HPDE6-E6E7 (cell line): ENCODE measurements at regions not wholly inside any gene's neighbourhood (a gene's known extent, or its start where the extent isn't known, plus 50 kb on each side); places are given as distances from the start of the nearest gene placed in this dataset.
A peak's percentile ranks its signal among the peaks of the same experiment; 100 is the strongest.

Experiments used
- DNase-seq: peaks from one replicate; pipeline ENCODE4 v3.0.0; 2011; ENCODE audit warnings: missing footprints; ENCODE audit errors: extremely low spot score

DNA sequence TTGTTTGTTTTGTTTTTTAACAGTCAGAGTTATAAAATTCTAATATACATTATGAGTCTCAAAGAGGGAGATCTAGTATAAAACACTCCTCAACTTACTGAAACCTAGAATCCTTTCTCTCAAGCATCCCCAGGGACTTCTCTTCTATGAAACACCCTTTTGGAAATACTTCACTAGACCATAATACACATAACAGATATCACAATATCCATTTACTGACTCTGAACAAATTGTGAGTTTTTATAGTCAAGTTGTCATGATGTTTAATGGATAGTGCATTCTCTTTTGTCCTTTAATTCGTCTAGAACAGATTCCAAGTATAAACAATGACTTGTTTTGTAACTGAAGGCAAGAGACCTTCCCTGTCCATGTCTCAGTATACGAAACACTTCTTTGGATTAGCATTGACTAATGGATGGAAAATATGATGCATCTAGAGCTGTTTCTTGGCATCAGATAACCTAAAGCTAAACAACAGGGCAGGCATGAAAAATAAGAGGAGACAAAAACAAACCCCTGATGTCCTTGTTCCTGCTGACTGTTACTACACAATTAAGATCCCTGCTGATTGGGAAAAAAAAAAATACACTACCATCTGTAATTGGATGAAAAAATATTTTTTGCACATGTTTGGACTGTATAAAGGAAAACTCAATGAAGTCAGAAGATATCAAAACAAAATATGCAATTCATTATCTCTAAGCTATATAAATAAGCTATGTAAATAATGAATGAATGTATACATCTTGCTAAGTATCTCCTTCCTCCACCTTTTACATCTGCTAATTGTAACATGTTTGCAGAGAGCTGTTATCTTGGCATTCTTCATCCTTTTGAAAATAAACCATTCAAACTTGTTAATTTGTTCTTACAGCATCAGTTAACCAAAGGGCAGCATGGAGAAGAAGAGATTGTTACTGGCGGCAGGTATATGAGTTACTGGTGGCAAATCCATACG, 214.2 kb downstream of the LACC1 start:
- DNase-seq, result no peak

DNA sequence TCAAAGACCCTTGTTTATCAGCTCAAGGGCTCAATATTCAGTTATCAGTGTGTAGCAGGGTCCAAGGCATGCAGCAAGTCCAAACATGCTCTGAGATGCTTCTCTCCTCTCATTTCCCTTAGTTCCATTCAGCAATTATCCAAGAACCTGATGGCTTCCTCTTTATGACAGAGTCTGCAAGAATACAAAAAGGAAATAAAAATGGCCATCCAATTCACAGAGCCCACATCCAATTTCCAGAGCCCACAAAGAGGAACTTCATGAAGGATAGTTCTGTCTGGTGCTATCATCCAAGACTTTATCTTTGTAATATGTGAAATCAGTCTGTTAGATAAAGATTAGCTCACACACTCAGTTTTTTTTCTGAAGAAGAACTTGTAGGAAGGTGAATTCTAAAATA, 217.2 kb downstream of the LACC1 start:
- DNase-seq, result no peak

DNA sequence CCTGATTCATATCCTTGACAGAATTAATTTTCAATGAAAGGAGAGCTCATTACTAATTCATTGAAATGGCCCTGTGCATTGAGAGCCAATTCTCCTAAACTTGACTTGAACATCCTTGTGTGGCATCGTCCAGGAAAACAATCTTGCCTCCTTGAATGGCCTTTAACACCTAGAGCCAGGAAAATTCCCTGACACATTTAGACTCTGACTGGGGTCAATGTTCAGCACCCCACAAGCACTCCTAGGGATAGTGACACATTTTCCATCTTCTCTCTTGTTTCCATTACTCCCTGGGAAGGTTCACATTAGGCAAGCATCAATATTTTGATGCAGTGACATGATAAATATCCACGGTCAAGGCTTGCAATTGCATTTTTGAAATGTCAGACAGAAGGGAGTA, 218.9 kb downstream of the LACC1 start:
- no peak for DNase-seq

DNA sequence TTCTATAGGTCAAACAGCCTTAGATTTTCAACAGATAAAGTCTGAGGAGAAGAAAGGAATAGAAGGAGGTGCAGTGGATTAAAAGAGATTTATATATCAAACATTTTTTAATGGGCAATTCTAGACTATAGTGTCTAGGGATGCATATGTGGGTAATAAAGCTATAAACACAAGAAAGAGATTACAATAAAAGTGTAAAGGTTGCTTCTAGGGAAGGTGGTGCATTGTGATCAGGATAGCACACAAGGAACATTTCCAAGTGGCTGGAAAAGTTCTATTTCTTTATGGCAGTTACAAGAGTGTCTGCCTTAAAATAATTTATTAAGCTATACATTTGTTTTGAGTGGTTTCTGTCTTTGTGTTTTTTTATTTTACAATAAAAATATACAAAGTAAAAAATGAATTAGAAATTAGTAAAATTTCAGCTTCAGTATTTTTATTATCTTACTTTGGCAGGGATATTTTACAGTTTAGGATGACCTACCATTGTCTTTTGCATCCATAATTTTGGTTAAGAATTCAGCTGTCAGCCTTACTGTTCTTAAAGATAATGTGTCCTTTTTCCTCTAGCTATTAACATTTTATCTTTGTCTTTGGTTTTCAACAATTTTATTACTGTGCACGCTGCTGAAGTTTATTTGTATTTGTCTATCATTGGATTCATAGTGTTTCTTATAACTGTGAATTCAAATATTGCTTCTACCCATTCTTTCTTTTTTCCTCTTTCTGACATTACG, 221.8 kb downstream of the LACC1 start:
- no peak for DNase-seq

DNA sequence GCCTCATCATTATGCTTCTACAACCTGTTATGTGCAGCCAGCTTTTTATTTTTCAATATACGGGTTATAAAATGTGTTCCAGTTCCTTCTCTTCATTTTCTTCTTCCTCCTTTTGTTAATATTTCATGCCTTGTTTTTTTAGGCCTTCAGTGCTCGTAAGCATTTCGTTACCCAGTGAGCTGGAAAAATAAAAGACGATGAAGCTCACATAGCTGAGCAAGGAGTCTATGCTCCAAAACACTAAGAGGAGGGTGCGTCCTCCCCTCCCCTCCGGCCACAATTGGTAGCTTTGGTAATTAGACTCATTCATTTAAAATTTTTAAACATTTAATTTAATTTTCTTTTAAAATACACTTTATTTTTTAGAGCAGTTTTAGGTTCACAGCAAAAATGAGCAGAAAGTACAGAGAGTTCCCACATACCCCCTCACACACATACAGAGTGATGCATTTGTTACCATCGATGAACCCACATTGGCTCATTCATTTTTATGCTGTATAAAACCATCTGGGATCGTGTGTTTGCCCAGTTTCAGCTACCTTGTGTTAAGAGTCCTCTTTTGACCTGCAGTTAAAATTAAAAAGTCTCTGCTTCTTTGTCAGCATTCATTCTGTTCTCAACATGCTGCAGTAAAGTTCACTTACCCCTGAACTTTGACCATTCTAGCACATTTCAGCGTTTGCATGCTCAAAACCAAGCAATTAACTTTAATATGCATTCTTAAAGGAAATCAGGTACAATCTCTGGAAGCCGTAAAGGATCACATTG, 223.9 kb downstream of the LACC1 start:
- DNase-seq, result no peak

DNA sequence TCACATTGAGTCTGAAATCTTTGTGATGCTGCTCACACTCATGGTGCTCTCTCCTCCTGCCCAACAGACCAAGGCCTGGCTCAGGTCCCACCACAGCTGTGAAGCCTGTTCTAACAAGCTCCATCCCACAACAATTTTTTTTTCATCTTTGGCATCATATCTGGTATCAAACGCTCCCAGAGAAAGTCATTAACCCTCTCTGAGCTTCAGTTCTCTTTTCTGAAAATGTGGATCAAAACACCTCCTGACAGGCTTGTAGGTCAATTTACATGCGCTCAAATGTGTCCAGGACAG, 224.4 kb downstream of the LACC1 start:
- DNase-seq, result no peak

DNA sequence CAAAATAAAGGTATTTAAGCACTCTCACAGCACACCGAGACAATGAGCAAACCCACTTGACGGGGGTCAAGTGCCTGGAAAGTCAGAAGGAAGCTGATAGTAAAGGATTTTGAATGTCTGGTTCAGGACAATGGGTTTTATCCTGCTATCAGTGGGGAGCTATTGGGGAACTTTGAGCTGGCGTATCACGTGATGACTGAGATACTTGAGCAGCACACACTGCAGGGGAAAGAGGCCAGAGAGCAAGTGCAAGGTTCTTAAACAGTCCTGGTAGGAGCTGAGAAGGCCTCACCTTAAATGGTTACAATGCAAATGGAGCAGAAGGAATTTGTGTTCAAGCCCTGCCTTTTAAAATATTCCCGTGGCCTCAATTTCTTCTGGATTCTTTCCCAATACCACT, 225.3 kb downstream of the LACC1 start:
- DNase-seq, result no peak

DNA sequence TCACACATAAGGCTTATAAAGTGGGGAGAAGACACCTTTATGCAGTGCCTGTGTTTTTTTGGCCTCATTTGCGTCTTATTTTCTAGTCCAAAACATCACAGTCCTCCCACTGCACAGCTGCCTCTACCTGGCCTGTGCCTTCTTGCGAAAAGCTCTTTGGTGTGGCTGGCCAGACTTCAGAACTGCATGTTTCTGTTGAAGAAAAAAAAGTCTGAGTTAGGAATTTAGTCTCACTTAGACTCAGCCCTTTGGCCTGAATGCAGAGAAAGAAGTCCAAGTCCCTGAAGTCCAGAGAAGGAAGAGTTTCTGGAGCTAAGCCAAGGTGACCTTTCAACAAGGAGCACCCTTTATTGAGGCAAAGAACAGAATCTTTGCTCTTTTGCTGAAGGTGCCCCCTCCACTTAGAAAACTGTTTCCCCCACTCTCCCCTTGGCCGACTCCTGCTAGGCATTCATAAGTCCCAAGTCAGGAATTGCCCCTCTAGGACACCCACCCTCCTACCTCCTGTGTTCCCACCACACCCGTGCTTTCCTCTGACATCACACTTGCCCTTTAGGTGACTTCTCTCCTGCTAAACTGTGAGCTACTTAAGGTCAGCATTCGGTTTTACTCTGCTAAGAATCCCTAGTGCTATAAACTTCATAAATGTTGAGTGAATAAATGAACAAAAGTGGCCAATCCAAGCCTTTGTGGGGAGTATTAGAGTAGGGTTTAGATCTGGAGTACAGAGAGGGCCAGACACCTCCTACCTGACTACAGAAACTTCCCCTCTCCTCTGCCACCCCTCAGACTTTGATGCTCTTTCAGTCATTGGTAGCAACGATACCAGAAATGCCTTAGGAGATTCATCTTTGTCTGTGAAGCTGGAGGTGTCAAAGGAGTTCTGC, 226.8 kb downstream of the LACC1 start:
- no peak for DNase-seq

DNA sequence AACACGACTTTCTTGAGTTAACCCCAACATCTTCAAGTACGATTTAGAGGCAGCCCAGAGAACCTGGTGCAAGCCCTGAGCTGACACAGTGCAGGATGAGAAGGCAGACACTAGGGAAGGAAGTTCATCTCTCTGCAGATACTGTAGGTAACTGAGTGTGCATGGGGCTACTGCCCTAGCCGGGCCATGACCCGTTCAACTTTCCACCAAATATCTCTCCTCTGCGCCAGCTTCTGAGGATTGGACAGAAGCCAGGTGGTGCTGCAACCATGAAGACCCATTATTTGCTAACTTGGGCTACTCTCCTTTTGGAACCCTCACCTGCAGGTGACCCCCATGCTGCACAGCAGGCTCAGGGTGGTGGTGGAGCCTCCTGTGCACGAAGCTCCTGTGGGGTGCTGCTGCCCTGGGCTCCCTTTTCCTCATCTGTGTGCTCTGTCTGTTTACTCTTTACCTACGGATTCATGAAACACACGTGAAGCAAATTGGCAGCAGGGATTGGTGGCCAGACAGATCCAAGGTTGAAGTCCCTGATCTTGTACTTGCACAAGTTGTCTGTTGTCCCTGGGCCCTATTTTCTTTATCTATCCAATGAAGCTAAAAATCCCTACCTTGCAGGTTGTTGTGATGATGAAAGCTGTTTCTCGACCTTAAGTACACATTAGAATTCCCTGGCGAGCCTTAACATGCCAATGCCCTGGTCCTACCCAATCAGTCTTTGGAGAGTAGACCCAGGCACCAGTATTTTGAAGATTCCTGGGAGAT, 227.8 kb downstream of the LACC1 start:
- DNase-seq, result peak; percentile 4

DNA sequence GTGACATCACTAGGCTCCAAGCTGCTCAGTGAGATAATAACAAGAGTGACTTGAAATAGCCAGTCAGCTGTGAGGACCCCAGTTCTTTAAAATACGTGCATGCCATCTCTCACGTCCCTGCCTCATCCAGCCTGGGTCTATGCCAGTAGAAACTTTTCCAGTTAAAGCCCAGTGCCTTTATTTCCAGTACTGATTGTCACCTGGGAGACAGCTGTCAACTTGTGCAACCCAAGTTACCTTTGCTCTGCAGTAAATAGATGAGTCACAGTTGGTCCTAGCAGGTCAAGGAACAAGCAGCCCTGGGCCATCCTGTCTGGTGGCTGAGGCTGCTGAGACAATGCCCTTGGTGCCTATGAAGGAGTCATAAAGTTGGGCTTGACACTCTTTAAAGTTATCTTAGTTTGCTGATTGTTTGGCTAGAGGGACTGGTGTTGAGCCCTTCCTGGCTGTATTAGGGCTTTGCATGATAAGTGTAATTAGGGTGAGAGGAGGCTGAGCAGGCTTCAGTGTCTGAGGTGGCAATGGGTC, 228.7 kb downstream of the LACC1 start:
- no peak for DNase-seq

DNA sequence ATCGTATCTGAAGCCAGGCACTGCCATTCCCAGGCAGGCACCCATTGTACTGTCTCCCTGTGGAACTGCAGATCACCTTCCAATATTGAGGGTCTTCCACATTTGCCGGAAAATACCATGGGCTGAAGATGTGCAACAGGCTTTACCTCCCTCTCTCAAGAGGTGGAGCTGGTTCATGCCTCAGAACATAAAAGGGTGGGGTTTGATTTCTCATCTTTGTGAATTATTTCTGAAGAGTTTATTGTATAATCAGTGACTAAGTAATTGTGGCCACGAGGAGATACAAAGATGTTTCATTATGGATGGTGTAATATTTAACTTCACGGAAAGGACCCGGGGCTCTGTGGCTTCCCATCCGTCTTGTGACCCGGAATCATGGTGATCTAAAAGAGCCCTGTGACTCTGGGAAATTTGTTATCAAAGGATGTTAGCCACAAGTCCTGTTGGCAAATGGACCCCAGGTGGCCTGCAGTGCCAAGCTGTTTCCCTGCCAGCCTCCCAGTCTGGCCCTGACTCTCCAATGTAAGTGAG, 230.5 kb downstream of the LACC1 start:
- no peak for DNase-seq

DNA sequence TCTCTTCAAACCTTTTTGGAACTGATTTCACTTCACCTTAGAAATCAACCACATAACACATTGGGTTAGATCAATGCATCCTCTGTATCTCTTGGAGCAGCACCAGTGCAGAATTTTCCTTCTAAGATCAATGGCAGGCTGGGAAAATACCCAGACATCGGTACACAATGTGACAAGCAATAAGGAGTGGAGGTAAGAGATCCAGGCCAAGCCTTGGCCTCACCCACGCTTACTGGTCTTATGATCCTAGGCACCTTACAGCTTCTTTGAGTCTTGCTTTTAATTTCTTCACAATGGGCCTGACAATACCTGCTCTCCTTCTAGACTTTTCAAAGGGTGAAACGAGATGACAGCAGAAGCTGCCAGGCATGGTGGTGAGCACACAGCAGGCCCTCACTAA, 232.0 kb downstream of the LACC1 start:
- no peak for DNase-seq

DNA sequence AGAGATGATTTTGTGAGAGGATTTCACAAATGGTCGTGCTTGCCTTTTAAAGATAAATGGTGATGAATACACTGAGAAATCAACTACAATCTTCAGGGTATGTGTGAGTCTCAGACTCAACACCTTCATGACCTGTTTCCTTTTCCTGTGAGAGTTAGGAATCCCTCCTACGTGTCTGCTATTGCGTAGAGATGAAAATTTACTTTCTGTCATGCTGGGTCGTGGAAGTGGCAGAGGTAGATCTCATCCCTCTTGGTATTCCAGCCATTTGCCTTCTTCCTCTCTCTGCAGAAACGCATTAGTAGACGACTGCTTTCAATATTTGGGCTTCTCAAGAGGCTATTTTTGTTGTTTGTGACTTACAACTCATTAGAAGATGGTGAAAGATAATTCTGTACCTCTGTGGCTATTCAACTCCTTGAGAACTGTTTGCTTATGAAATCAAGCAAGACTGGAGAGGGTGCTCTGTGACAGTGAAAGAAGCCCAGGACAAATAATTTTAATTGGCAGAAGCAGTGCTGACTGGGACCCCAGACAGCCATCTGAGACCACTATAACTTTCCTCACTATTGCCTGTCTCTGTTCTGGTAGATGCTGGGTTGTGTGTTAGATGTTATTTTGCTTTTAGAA, 233.1 kb downstream of the LACC1 start:
- no peak for DNase-seq

DNA sequence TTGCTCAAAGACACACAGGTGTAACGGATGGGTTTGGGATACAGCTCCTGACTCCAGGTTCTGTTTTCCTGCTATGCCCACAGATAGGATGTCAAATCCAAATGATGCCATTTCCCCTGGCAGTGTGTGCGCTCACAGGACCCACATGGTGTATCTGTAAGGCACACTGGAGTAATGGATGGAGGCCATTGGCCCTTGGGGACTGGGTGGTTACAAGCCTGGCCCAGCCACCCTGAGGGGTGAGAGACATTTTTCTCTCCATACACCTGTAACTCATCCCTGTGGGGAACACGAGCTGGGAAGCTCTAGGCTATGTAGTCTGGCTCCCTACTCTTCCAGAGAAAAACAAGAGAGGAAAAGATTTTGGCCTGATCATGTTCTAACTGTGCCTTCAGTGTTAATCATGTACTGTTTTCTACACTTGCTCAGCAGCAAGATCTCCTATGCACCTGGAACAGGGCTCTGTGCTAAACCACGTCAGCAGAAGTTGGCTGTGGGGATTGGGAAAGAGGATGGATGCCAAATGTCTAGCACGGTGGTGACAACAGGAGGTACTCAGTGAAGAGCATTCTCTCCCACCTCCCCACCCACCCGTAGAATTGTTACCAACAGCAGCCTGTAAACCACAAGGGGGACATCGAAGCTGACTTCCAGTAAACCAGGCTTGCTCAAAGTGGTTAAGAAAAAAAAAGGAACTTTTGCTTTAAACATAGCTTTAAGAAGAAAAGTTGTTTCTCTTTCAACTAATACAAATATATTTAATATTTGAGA, 237.0 kb downstream of the LACC1 start:
- DNase-seq, result no peak

DNA sequence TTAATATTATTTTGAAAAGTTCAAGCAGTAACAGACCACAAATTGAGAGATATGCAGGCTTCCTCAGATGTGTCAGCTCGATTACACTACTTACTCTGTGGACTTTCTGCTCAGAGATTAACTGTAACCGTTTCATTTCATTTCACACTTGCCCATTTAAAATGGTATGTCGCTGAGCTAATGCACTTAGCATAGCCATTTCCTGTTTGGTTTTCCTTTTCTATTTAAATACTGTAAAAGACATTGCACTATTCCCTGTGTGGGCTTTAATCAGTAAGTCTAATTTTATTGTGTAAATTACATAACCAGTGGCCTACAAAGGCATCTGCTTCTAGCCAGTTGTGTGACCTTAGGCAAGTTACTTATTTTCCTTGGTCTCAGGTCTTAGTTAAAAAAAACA, 237.6 kb downstream of the LACC1 start:
- DNase-seq, result no peak

DNA sequence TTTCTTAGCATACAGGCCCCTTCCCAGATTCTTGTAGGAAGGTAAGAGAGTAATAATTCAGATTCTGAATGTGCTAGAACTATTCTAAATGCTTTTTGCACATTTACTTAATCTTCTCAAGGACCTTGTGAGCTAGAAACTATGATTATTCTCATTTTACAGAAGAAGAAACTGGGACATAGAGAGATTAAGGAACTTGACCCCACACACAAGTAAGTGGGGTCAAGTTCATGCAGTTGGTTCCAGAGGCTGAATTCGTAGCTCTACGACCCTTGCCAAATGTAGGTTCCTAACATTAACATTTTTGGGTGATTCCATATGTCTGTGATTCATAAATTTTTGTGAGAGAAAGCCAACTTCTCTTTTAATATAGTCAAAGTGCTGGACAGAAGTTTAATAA, 238.1 kb downstream of the LACC1 start:
- DNase-seq, result no peak

DNA sequence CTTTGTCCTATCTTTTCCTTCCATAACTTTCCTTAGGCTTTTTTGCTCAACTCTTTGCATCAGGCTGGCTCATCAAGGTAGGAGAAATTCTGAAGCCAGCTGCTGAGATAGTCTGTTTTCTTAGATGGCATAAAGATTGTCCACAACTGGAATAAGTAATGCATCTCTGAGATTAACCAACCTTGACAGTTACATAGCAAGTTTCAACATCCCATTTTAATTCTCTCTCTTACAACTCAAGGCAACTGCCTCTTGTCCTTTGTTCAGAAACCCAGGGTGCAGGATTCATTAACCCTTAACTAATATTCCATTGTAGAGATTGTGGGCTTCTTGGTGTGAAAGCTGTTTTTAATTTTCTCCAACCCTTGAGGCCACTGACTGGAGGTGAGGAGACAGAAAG, 239.2 kb downstream of the LACC1 start:
- DNase-seq, result no peak

DNA sequence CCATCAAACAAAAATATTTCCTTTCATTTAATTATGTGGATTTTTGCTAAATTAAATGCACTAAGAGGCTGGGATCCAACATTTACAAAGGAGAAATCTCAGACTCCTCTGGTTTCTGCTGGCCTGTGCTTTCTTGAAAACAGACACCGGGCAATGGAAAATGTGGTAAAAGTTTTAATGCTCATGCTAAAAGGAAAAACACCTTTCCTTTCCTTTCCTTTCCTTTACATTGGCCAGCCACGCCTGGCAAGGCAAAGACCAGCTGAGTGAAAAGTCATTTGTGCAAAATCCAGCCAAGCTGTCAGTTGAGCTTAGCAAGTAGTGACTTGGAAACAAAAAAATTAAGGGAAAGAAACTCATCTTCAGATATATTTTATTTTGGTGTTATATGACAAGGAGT, 240.3 kb downstream of the LACC1 start:
- no peak for DNase-seq
